BE2C (cell line): ENCODE measurements at regions not wholly inside any gene's neighbourhood (a gene's known extent, or its start where the extent isn't known, plus 50 kb on each side); places are given as distances from the start of the nearest gene placed in this dataset.

ENCODE experiments used
- DNase-seq: peaks from one replicate; pipeline ENCODE4 v3.0.0-alpha.2; 2020
- H3K27me3 ChIP-seq: fragments of 250-450 bp; sonication (Bioruptor Pico); 2 replicates; pipeline ENCODE4 v1.5.1; 2020; ENCODE audit warnings: mild to moderate bottlenecking
- H3K36me3 ChIP-seq: fragments of 250-450 bp; sonication (Bioruptor Pico); 2 replicates; pipeline ENCODE4 v1.5.1; 2020; ENCODE audit warnings: mild to moderate bottlenecking
- H3K4me1 ChIP-seq: fragments of 250-450 bp; sonication (Bioruptor Pico); 2 replicates; pipeline ENCODE4 v1.5.1; 2020
- H3K4me3 ChIP-seq: 2 replicates; pipeline ENCODE4 v1.5.1; 2011; ENCODE audit warnings: low read depth, low read length
- H3K9me3 ChIP-seq: fragments of 250-450 bp; sonication (Bioruptor Pico); 2 replicates; pipeline ENCODE4 v1.5.1; 2020
- CTCF ChIP-seq: IDR thresholded peaks from 2 replicates; pipeline ENCODE4 v1.5.1; 2012; ENCODE audit warnings: mild to moderate bottlenecking, low read depth, low read length

GRCh38 chr11:120025606-120026335 lies 112.1 kb downstream of the TRIM29 start:
- peaks cover 3% of the 10 kb centered on the region; the same call in 1 of the 2 replicates for H3K9me3 ChIP-seq
- peaks cover 5% of the 10 kb centered on the region for H3K4me1 ChIP-seq
- H3K36me3 ChIP-seq, result no peaks in the 10 kb centered on the region
- H3K27me3 ChIP-seq, result no peaks in the 10 kb centered on the region
- no peak for TF ChIP-seq CTCF
- DNase-seq, result no peak
- H3K4me3 ChIP-seq, result no peak overlapping the region

- Histone ChIP-seq H3K4me1 (peaks cover 5% of the 10 kb centered on the region), H3K27me3 (no peaks in the 10 kb centered on the region), H3K4me3 (no peak overlapping the region), H3K9me3 (peaks cover 3% of the 10 kb centered on the region; the same call in 1 of the 2 replicates), H3K36me3 (no peaks in the 10 kb centered on the region)
- DNase-seq, result no peak
- no peak for TF ChIP-seq CTCF
Observed at GRCh38 chr11:120024586-120024985, 113.3 kb downstream of the TRIM29 start.

GRCh38 chr11:120024046-120024445 lies 113.9 kb downstream of the TRIM29 start:
- DNase-seq, result no peak

GRCh38 chr11:120023551-120023950 lies 114.4 kb downstream of the TRIM29 start:
- Histone ChIP-seq H3K4me3 (no peak overlapping the region), H3K4me1 (peaks cover 5% of the 10 kb centered on the region), H3K27me3 (no peaks in the 10 kb centered on the region), H3K9me3 (peaks cover 3% of the 10 kb centered on the region; the same call in 1 of the 2 replicates), H3K36me3 (no peaks in the 10 kb centered on the region)
- no peak for TF ChIP-seq CTCF
- DNase-seq, result no peak

More at GRCh38 chr11:120024046-120024445, 113.9 kb downstream of the TRIM29 start:
- H3K27me3 ChIP-seq, result no peaks in the 10 kb centered on the region
- H3K9me3 ChIP-seq, result peaks cover 3% of the 10 kb centered on the region; the same call in 1 of the 2 replicates
- H3K4me1 ChIP-seq, result peaks cover 5% of the 10 kb centered on the region
- TF ChIP-seq CTCF, result no peak
- no peaks in the 10 kb centered on the region for H3K36me3 ChIP-seq
- no peak overlapping the region for H3K4me3 ChIP-seq

- no peaks in the 10 kb centered on the region for H3K36me3 ChIP-seq
- peaks cover 3% of the 10 kb centered on the region; the same call in 1 of the 2 replicates for H3K9me3 ChIP-seq
- H3K4me1 ChIP-seq, result peaks cover 5% of the 10 kb centered on the region
- no peak for TF ChIP-seq CTCF
- H3K4me3 ChIP-seq, result no peak overlapping the region
- DNase-seq, result no peak
- H3K27me3 ChIP-seq, result no peaks in the 10 kb centered on the region
Observed at GRCh38 chr11:120023120-120023519, 114.8 kb downstream of the TRIM29 start.

GRCh38 chr11:120022617-120023016 lies 115.3 kb downstream of the TRIM29 start:
- peaks cover 5% of the 10 kb centered on the region for H3K4me1 ChIP-seq
- H3K36me3 ChIP-seq, result no peaks in the 10 kb centered on the region
- H3K27me3 ChIP-seq, result no peaks in the 10 kb centered on the region
- no peak for TF ChIP-seq CTCF
- no peak for DNase-seq
- H3K4me3 ChIP-seq, result no peak overlapping the region
- peaks cover 3% of the 10 kb centered on the region; the same call in 1 of the 2 replicates for H3K9me3 ChIP-seq
